Keratinocyte (primary cell): ENCODE measurements at regions not wholly inside any gene's neighbourhood (a gene's known extent, or its start where the extent isn't known, plus 50 kb on each side); places are given as distances from the start of the nearest gene placed in this dataset.
"Not testable (repeated sequence)": the region's sequence is repeated elsewhere in the genome, so short reads cannot be mapped to it uniquely, and the experiment has no call there.

Experiments used
- DNase-seq: peaks from one replicate; pipeline ENCODE4 v3.0.0-alpha.2; 2011; ENCODE audit warnings: low read depth, missing footprints, low spot score
- FAIRE-seq: peaks from 2 replicates; lab custom pipeline; 2011; peaks lifted over from hg19 to GRCh38; lab: Jason Lieb, UNC
- H2AFZ ChIP-seq: 2 replicates; pipeline ENCODE4 v1.6.0; 2012; ENCODE audit warnings: low read length, control low read depth, inconsistent platforms; ENCODE audit not compliant: control insufficient read depth
- H3K27ac ChIP-seq: 2 replicates; pipeline ENCODE4 v1.5.1; 2011; ENCODE audit warnings: low read length; ENCODE audit not compliant: control insufficient read depth, insufficient read depth
- H3K27me3 ChIP-seq: 3 replicates; pipeline ENCODE4 v1.6.0; 2011; ENCODE audit warnings: low read length; ENCODE audit not compliant: control insufficient read depth, insufficient read depth; ENCODE audit errors: extremely low read depth
- H3K36me3 ChIP-seq, 2 experiments: 2 replicates in 1 of 2; 3 replicates in 1 of 2; pipeline ENCODE4 v1.5.1; 2011; ENCODE audit warnings: low read length in 2 of 2, mild to moderate bottlenecking in 1 of 2; ENCODE audit not compliant: control insufficient read depth in 2 of 2, insufficient read depth in 2 of 2; ENCODE audit errors: extremely low read depth in 1 of 2
- H3K4me1 ChIP-seq: 3 replicates; pipeline ENCODE4 v1.5.1; 2011; ENCODE audit warnings: low read length; ENCODE audit not compliant: control insufficient read depth, insufficient read depth; ENCODE audit errors: extremely low read depth
- H3K4me2 ChIP-seq: 3 replicates; pipeline ENCODE4 v1.6.0; 2011; ENCODE audit warnings: low read depth, low read length; ENCODE audit not compliant: control insufficient read depth, insufficient read depth; ENCODE audit errors: extremely low read depth
- H3K4me3 ChIP-seq, 3 experiments: fragments of 200-600 bp in 1 of 3; sonication (generic) in 1 of 3; 2 replicates in 2 of 3; 3 replicates in 1 of 3; pipeline ENCODE4 v1.5.1; 2011 to 2016; ENCODE audit warnings: low read length in 3 of 3, mild to moderate bottlenecking in 3 of 3, control low read depth in 2 of 3, inconsistent platforms in 1 of 3, low read depth in 1 of 3, mixed read lengths in 1 of 3, mixed run types in 1 of 3, moderate library complexity in 1 of 3; ENCODE audit not compliant: control insufficient read depth in 2 of 3, insufficient read depth in 2 of 3; ENCODE audit errors: extremely low read depth in 1 of 3
- H3K79me2 ChIP-seq: 2 replicates; pipeline ENCODE4 v1.6.0; 2012; ENCODE audit warnings: low read length; ENCODE audit not compliant: control insufficient read depth, insufficient read depth
- H3K9ac ChIP-seq: 3 replicates; pipeline ENCODE4 v1.6.0; 2011; ENCODE audit warnings: low read length; ENCODE audit not compliant: control insufficient read depth, insufficient read depth; ENCODE audit errors: extremely low read depth
- H3K9me1 ChIP-seq: 3 replicates; pipeline ENCODE4 v1.6.0; 2011; ENCODE audit warnings: low read length; ENCODE audit not compliant: control insufficient read depth, insufficient read depth; ENCODE audit errors: extremely low read depth
- H3K9me3 ChIP-seq: 2 replicates; pipeline ENCODE4 v1.5.1; 2012; ENCODE audit warnings: low read depth, low read length; ENCODE audit not compliant: control insufficient read depth
- H4K20me1 ChIP-seq: 3 replicates; pipeline ENCODE4 v1.6.0; 2011; ENCODE audit warnings: low read length; ENCODE audit not compliant: control insufficient read depth, insufficient read depth; ENCODE audit errors: extremely low read depth
- EZH2 ChIP-seq: IDR thresholded peaks from one replicate; pipeline ENCODE4 v1.6.1; 2012; ENCODE audit warnings: inconsistent platforms, mild to moderate bottlenecking, low read length, moderate library complexity
- dilution Hi-C: fragments of 300-500 bp; cut with MboI; formaldehyde crosslinking; loops from one replicate; pipeline ENCODE4 v1.7.0; 2020; ENCODE audit warnings: low sequenced_read_pairs; ENCODE audit not compliant: extremely low pct_ligation_motif_present
- TF ChIP-seq, protein P1 (sequence below), 3 experiments: IDR thresholded peaks in 1 of 3; conservative IDR thresholded peaks in 1 of 3; optimal IDR thresholded peaks in 1 of 3; 2 replicates in 2 of 3; 3 replicates in 1 of 3; pipeline versions ENCODE3 to v1.5.1; 2011; ENCODE audit warnings: low read length in 3 of 3, mild to moderate bottlenecking in 3 of 3, moderate library complexity in 2 of 3, control low read depth in 1 of 3, inconsistent platforms in 1 of 3; ENCODE audit not compliant: insufficient read depth in 2 of 3; ENCODE audit errors: extremely low read depth in 1 of 3

DNA sequence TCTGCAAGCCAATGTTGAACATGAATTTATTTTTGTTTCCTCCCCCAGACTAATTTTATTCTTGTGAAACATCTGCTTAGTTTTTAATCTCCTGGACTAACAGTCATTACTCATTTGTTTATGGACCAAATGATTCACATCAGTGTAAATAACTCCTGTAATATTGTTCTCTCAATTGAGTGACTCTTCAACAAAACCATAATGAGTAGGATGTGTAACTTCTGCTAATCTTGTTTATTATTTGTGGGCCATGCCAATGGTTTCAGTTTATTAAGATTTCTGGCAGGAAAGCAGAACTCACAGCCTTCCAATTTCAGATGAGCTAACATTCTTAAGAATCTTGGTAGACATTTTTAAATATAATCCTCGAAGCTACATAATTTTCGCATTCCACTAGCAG is 1216.3 kb upstream of the GOT2 start:
- FAIRE-seq: no peak
- DNase-seq: no peak
- dilution Hi-C loops: no loop called here
- no peak overlapping the region for H3K4me3 ChIP-seq
- TF ChIP-seq, protein P1, sequence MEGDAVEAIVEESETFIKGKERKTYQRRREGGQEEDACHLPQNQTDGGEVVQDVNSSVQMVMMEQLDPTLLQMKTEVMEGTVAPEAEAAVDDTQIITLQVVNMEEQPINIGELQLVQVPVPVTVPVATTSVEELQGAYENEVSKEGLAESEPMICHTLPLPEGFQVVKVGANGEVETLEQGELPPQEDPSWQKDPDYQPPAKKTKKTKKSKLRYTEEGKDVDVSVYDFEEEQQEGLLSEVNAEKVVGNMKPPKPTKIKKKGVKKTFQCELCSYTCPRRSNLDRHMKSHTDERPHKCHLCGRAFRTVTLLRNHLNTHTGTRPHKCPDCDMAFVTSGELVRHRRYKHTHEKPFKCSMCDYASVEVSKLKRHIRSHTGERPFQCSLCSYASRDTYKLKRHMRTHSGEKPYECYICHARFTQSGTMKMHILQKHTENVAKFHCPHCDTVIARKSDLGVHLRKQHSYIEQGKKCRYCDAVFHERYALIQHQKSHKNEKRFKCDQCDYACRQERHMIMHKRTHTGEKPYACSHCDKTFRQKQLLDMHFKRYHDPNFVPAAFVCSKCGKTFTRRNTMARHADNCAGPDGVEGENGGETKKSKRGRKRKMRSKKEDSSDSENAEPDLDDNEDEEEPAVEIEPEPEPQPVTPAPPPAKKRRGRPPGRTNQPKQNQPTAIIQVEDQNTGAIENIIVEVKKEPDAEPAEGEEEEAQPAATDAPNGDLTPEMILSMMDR (optimal IDR thresholded peaks at IDR 0.05 in 1 of 3, IDR thresholded peaks at IDR 0.05 in 1 of 3, conservative IDR thresholded peaks at IDR 0.05 in 1 of 3; ENCODE audit: extremely low read depth in 1 of 3, insufficient read depth in 2 of 3, low read length in 3 of 3): no peak
- TF ChIP-seq EZH2: no peak
- H3K27me3 ChIP-seq: no peaks in the 10 kb centered on the region
- peaks cover 2% of the 10 kb centered on the region for H3K9me3 ChIP-seq
- no peaks in the 10 kb centered on the region for H3K36me3 ChIP-seq
- H3K4me1 ChIP-seq: no peaks in the 10 kb centered on the region
- H4K20me1 ChIP-seq: no peaks in the 10 kb centered on the region
- no peaks in the 10 kb centered on the region for H3K79me2 ChIP-seq
- H2AFZ ChIP-seq: no peak overlapping the region
- no peaks in the 10 kb centered on the region for H3K9me1 ChIP-seq
- no peak overlapping the region for H3K27ac ChIP-seq
- no peak overlapping the region for H3K4me2 ChIP-seq
- H3K9ac ChIP-seq: no peak overlapping the region

DNA sequence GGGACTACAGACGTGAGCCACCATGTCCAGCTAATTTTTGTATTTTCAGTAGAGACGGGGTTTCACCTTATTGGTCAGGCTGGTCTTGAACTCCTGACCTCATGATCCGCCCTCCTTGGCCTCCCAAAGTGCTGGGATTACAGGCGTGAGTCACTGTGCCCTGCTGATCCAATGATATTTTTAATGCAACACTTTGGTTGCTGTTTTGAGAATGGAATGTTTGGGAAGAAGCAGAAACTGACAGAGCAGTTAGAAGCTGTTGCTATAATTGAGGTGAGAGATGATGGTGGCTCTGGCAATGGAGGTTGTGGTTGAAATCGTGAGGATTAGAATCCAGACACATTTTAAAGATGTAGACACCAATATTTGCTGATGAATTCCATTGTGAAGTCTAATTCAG is 1209.9 kb upstream of the GOT2 start:
- dilution Hi-C loops, H3K4me3 ChIP-seq, FAIRE-seq, DNase-seq, H3K9ac ChIP-seq, H3K79me2 ChIP-seq, H3K27me3 ChIP-seq, H3K4me2 ChIP-seq, H2AFZ ChIP-seq, H3K27ac ChIP-seq, H3K36me3 ChIP-seq, H3K9me1 ChIP-seq, H3K9me3 ChIP-seq, H4K20me1 ChIP-seq, H3K4me1 ChIP-seq: not testable (repeated sequence)

DNA sequence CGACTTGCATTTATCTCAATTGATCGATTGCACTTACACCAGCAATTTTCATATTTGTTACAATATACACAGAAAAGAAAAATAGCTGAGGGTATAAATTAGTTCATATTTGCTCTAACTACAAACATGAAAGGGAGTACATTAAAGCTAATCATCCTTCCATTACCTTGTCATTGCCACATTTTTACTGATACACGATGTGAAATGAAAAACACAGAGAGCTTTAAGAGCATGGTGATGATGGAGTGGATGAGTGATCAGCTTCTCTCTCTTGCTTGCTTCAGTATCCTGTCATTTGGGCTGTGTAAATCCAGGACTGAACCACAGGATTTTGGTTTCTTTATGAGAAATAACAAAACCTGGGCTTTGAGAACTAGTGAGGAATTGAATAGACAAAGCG is 1207.5 kb upstream of the GOT2 start:
- H3K27ac ChIP-seq: no peak overlapping the region
- H3K27me3 ChIP-seq: no peaks in the 10 kb centered on the region
- TF ChIP-seq EZH2: no peak
- TF ChIP-seq, protein P1 (optimal IDR thresholded peaks at IDR 0.05 in 1 of 3, IDR thresholded peaks at IDR 0.05 in 1 of 3, conservative IDR thresholded peaks at IDR 0.05 in 1 of 3; ENCODE audit: extremely low read depth in 1 of 3, insufficient read depth in 2 of 3, low read length in 3 of 3): no peak
- no peak for FAIRE-seq
- H3K79me2 ChIP-seq: no peaks in the 10 kb centered on the region
- no peak overlapping the region for H3K4me2 ChIP-seq
- H3K9ac ChIP-seq: no peak overlapping the region
- no peak overlapping the region for H2AFZ ChIP-seq
- H3K4me1 ChIP-seq: no peaks in the 10 kb centered on the region
- no peak overlapping the region for H3K4me3 ChIP-seq
- H3K9me3 ChIP-seq: no peaks in the 10 kb centered on the region
- no peaks in the 10 kb centered on the region for H3K36me3 ChIP-seq
- dilution Hi-C loops: no loop called here
- no peaks in the 10 kb centered on the region for H3K9me1 ChIP-seq
- no peaks in the 10 kb centered on the region for H4K20me1 ChIP-seq
- no peak for DNase-seq
